GM12878 (cell line): ENCODE measurements at regions not wholly inside any gene's neighbourhood (a gene's known extent, or its start where the extent isn't known, plus 50 kb on each side); places are given as distances from the start of the nearest gene placed in this dataset.

Source experiments
- MEF2A ChIP-seq: IDR thresholded peaks from 2 replicates; pipeline ENCODE4 v1.6.1; 2011; ENCODE audit warnings: low read depth, mild to moderate bottlenecking, low read length, moderate library complexity; ENCODE audit not compliant: insufficient read depth
- NFXL1 ChIP-seq: fragments of 450-650 bp; IDR thresholded peaks from 2 replicates; pipeline ENCODE4 v1.6.1; 2017; ENCODE audit warnings: antibody characterized with exemption, mild to moderate bottlenecking, borderline replicate concordance
- POLR2A ChIP-seq: IDR thresholded peaks from 2 replicates; pipeline ENCODE4 v1.6.1; 2011; ENCODE audit warnings: low read depth, mild to moderate bottlenecking, low read length
- TF ChIP-seq, protein P1 (sequence below): fragments of 450-650 bp; formaldehyde crosslinking; IDR thresholded peaks from 2 replicates; pipeline ENCODE4 v1.5.0; 2022; ENCODE audit warnings: mild to moderate bottlenecking, missing genetic modification characterization
- TF ChIP-seq, protein P2 (sequence below), 3 experiments: IDR thresholded peaks in 2 of 3; conservative IDR thresholded peaks in 1 of 3; 2 replicates each; pipeline ENCODE4 v1.5.1; 2011; ENCODE audit warnings: low read depth in 3 of 3, low read length in 3 of 3, mild to moderate bottlenecking in 3 of 3, control low read depth in 2 of 3, moderate library complexity in 2 of 3, inconsistent platforms in 1 of 3, mixed read lengths in 1 of 3; ENCODE audit not compliant: control insufficient read depth in 2 of 3, insufficient read depth in 1 of 3; ENCODE audit errors: extremely low read depth in 1 of 3
- TF ChIP-seq, protein P3 (sequence below): IDR thresholded peaks from 2 replicates; pipeline ENCODE4 v1.6.1; 2012; ENCODE audit warnings: low read depth, low read length, improper control_type of control experiment

DNA sequence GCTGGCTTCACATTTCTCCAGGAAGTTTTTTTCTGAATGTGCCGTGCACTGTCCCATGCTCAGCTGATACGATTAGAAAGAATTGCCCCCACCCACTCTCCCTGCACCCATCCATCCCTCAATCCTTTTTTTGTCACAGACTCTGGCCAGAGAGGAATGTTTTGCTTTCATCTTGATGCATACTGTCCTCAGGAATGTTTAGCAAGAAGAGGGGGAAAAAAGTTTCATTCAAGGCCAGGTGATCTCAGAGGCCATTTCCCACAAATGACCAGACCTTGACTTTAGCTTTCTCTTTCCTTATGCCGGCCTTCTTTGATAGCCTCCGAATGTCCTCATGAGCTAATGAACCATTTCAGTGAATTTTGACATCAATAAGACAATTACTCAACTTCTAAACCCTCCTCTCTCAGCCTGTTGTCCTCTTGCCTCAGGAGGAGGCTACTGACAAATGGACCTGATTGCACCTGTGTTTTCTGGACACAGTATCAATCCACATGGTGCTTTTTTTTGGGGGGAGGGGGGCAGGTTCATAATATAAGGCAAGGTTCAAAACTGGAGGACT lies 105.0 kb upstream of the KLF6 start:
- TF ChIP-seq, protein P1, sequence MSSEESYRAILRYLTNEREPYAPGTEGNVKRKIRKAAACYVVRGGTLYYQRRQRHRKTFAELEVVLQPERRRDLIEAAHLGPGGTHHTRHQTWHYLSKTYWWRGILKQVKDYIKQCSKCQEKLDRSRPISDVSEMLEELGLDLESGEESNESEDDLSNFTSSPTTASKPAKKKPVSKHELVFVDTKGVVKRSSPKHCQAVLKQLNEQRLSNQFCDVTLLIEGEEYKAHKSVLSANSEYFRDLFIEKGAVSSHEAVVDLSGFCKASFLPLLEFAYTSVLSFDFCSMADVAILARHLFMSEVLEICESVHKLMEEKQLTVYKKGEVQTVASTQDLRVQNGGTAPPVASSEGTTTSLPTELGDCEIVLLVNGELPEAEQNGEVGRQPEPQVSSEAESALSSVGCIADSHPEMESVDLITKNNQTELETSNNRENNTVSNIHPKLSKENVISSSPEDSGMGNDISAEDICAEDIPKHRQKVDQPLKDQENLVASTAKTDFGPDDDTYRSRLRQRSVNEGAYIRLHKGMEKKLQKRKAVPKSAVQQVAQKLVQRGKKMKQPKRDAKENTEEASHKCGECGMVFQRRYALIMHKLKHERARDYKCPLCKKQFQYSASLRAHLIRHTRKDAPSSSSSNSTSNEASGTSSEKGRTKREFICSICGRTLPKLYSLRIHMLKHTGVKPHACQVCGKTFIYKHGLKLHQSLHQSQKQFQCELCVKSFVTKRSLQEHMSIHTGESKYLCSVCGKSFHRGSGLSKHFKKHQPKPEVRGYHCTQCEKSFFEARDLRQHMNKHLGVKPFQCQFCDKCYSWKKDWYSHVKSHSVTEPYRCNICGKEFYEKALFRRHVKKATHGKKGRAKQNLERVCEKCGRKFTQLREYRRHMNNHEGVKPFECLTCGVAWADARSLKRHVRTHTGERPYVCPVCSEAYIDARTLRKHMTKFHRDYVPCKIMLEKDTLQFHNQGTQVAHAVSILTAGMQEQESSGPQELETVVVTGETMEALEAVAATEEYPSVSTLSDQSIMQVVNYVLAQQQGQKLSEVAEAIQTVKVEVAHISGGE (CRISPR knock-in tag) = no peak
- no peak for TF ChIP-seq MEF2A
- TF ChIP-seq, protein P2, sequence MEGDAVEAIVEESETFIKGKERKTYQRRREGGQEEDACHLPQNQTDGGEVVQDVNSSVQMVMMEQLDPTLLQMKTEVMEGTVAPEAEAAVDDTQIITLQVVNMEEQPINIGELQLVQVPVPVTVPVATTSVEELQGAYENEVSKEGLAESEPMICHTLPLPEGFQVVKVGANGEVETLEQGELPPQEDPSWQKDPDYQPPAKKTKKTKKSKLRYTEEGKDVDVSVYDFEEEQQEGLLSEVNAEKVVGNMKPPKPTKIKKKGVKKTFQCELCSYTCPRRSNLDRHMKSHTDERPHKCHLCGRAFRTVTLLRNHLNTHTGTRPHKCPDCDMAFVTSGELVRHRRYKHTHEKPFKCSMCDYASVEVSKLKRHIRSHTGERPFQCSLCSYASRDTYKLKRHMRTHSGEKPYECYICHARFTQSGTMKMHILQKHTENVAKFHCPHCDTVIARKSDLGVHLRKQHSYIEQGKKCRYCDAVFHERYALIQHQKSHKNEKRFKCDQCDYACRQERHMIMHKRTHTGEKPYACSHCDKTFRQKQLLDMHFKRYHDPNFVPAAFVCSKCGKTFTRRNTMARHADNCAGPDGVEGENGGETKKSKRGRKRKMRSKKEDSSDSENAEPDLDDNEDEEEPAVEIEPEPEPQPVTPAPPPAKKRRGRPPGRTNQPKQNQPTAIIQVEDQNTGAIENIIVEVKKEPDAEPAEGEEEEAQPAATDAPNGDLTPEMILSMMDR (IDR thresholded peaks at IDR 0.05 in 2 of 3, conservative IDR thresholded peaks at IDR 0.05 in 1 of 3; ENCODE audit: control insufficient read depth in 2 of 3, extremely low read depth in 1 of 3, insufficient read depth in 1 of 3, low read depth in 3 of 3, low read length in 3 of 3) = no peak
- no peak for TF ChIP-seq POLR2A
- no peak for TF ChIP-seq NFXL1
- TF ChIP-seq, protein P3, sequence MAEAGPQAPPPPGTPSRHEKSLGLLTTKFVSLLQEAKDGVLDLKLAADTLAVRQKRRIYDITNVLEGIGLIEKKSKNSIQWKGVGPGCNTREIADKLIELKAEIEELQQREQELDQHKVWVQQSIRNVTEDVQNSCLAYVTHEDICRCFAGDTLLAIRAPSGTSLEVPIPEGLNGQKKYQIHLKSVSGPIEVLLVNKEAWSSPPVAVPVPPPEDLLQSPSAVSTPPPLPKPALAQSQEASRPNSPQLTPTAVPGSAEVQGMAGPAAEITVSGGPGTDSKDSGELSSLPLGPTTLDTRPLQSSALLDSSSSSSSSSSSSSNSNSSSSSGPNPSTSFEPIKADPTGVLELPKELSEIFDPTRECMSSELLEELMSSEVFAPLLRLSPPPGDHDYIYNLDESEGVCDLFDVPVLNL = no peak
